ENCODE measurements at regions not wholly inside any gene's neighbourhood (a gene's known extent, or its start where the extent isn't known, plus 50 kb on each side); places are given as distances from the start of the nearest gene placed in this dataset.

- no peak for TF ChIP-seq CTCF (conservative IDR thresholded peaks at IDR 0.05; ENCODE audit: low read depth, low read length)
- TF ChIP-seq EZH2 (IDR thresholded peaks at IDR 0.05; ENCODE audit: low read length, unreplicated experiment), result no peak
- TF ChIP-seq EZH2phosphoT487 (IDR thresholded peaks at IDR 0.05; ENCODE audit: borderline replicate concordance, low read length), result no peak
Observed at GRCh38 chr10:108791030-108791429, 1132.3 kb downstream of the XPNPEP1 start.
